ENCODE measurements at regions not wholly inside any gene's neighbourhood (a gene's known extent, or its start where the extent isn't known, plus 50 kb on each side); places are given as distances from the start of the nearest gene placed in this dataset.
A peak's percentile ranks its signal among the peaks of the same experiment; 100 is the strongest.

DNA sequence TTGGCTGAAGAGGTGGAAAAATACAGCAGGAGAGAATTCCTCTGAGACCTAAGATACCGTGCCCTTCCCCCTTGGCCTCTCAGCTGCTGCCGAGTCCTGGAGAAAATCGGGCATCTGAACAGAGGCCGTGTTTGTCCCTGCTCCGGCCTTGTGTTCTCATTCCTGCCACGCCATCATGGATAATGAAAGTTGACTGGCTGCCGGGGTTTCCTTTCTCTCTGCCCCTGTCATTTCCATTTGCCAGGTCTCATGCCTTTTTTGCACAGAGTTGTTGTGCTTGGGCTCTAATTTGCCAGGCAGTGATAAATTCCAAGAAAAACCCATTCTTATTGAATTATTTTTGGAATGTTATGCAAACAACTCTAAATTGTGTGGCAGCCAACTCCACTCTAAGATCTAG is 496.9 kb upstream of the TNP1 start:
- Mint-ChIP-seq H3K27ac (no peak overlapping the region), H3K4me1 (peaks cover 13% of the 10 kb centered on the region), H3K36me3 (ENCODE audit: low read depth) (no peaks in the 10 kb centered on the region), H3K4me3 (no peak overlapping the region), H3K9me3 (no peaks in the 10 kb centered on the region), H3K27me3 (ENCODE audit: insufficient read depth, low read depth, poor library complexity) (peaks cover 4% of the 10 kb centered on the region)
- no peak overlapping the region for H3K4me2 ChIP-seq
- no peaks in the 10 kb centered on the region for H3K27me3 ChIP-seq (ENCODE audit: insufficient read depth)
- no peaks in the 10 kb centered on the region for H3F3A ChIP-seq (replicated peaks; ENCODE audit: low read depth)
- no peaks in the 10 kb centered on the region; the same call in 1 of the 2 replicates for H3K4me1 ChIP-seq (ENCODE audit: insufficient read depth)
- no peaks in the 10 kb centered on the region for H3K79me2 ChIP-seq (replicated peaks; ENCODE audit: insufficient read depth)
- ATAC-seq (no peak), DNase-seq (ENCODE audit: low spot score) (peak; percentile 18)
- H2AFZ ChIP-seq, result no peak overlapping the region
- TF ChIP-seq STAT1 (IDR thresholded peaks at IDR 0.05; ENCODE audit: unreplicated experiment) (no peak), JUNB (IDR thresholded peaks at IDR 0.05; ENCODE audit: unreplicated experiment) (no peak), EZH2 (IDR thresholded peaks at IDR 0.05; ENCODE audit: low read depth, unreplicated experiment) (no peak), ZNF331 (CRISPR knock-in tag; IDR thresholded peaks at IDR 0.05; ENCODE audit: low read depth) (no peak), POLR2AphosphoS5 (IDR thresholded peaks at IDR 0.05; ENCODE audit: low read depth) (no peak), NANOG (IDR thresholded peaks at IDR 0.05; ENCODE audit: borderline replicate concordance) (no peak), ZNF114 (CRISPR knock-in tag; IDR thresholded peaks at IDR 0.05) (no peak)
- TF ChIP-seq, protein P1, sequence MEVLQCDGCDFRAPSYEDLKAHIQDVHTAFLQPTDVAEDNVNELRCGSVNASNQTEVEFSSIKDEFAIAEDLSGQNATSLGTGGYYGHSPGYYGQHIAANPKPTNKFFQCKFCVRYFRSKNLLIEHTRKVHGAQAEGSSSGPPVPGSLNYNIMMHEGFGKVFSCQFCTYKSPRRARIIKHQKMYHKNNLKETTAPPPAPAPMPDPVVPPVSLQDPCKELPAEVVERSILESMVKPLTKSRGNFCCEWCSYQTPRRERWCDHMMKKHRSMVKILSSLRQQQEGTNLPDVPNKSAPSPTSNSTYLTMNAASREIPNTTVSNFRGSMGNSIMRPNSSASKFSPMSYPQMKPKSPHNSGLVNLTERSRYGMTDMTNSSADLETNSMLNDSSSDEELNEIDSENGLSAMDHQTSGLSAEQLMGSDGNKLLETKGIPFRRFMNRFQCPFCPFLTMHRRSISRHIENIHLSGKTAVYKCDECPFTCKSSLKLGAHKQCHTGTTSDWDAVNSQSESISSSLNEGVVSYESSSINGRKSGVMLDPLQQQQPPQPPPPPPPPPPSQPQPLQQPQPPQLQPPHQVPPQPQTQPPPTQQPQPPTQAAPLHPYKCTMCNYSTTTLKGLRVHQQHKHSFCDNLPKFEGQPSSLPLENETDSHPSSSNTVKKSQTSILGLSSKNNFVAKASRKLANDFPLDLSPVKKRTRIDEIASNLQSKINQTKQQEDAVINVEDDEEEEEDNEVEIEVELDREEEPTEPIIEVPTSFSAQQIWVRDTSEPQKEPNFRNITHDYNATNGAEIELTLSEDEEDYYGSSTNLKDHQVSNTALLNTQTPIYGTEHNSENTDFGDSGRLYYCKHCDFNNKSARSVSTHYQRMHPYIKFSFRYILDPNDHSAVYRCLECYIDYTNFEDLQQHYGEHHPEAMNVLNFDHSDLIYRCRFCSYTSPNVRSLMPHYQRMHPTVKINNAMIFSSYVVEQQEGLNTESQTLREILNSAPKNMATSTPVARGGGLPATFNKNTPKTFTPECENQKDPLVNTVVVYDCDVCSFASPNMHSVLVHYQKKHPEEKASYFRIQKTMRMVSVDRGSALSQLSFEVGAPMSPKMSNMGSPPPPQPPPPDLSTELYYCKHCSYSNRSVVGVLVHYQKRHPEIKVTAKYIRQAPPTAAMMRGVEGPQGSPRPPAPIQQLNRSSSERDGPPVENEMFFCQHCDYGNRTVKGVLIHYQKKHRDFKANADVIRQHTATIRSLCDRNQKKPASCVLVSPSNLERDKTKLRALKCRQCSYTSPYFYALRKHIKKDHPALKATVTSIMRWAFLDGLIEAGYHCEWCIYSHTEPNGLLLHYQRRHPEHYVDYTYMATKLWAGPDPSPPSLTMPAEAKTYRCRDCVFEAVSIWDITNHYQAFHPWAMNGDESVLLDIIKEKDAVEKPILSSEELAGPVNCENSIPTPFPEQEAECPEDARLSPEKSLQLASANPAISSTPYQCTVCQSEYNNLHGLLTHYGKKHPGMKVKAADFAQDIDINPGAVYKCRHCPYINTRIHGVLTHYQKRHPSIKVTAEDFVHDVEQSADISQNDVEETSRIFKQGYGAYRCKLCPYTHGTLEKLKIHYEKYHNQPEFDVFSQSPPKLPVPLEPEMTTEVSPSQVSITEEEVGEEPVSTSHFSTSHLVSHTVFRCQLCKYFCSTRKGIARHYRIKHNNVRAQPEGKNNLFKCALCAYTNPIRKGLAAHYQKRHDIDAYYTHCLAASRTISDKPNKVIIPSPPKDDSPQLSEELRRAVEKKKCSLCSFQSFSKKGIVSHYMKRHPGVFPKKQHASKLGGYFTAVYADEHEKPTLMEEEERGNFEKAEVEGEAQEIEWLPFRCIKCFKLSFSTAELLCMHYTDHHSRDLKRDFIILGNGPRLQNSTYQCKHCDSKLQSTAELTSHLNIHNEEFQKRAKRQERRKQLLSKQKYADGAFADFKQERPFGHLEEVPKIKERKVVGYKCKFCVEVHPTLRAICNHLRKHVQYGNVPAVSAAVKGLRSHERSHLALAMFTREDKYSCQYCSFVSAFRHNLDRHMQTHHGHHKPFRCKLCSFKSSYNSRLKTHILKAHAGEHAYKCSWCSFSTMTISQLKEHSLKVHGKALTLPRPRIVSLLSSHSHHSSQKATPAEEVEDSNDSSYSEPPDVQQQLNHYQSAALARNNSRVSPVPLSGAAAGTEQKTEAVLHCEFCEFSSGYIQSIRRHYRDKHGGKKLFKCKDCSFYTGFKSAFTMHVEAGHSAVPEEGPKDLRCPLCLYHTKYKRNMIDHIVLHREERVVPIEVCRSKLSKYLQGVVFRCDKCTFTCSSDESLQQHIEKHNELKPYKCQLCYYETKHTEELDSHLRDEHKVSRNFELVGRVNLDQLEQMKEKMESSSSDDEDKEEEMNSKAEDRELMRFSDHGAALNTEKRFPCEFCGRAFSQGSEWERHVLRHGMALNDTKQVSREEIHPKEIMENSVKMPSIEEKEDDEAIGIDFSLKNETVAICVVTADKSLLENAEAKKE (CRISPR knock-in tag; IDR thresholded peaks at IDR 0.05), result no peak
- no peaks in the 10 kb centered on the region for H3K36me3 ChIP-seq (ENCODE audit: insufficient read depth)
- H3K9me2 ChIP-seq (ENCODE audit: insufficient read depth), result peaks cover 3% of the 10 kb centered on the region; the same call in 1 of the 2 replicates
- H3K4me3 ChIP-seq, result no peak overlapping the region
- no peaks in the 10 kb centered on the region for H4K20me1 ChIP-seq (replicated peaks; ENCODE audit: insufficient read depth)
- no peak overlapping the region for H3K27ac ChIP-seq (ENCODE audit: low read depth)
